ENCODE measurements at regions not wholly inside any gene's neighbourhood (a gene's known extent, or its start where the extent isn't known, plus 50 kb on each side); places are given as distances from the start of the nearest gene placed in this dataset.
"Not testable (repeated sequence)": the region's sequence is repeated elsewhere in the genome, so short reads cannot be mapped to it uniquely, and the experiment has no call there.

GRCh38 chr7:82559193-82559805 is 115.7 kb upstream of the CACNA2D1 start:
- DNase-seq = peak; percentile 86

DNA sequence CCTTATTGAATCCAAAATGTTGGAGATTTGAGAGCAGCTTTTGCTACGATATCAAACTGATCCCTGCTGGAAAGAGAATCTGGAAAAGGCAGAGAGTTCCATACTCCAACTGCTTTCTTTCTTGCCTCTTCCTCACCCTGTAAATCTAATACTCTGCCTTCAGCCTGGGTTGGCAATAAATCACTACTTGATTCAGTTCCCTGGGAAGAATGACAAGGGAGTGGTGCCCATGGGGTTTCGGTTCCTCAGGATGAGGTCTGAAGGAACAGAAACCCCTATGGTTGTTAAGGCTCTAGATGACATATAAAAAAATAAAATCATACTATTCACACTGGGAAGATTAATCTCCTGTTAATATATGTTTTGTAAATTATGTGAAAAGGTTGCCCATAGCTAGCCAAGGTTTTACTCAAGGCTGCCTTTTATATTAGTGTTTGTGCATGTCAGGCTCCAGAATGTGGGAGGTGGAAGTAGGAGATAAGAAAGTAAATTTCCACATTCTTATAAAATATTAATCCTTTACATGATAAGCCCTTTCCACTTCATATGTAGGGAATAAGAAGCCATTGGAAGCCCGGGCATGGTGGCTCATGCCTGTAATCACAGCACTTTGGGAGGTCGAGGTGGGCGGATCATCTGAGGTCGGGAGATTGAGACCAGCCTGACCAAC is 106.2 kb upstream of the CACNA2D1 start:
- no peak for DNase-seq

GRCh38 chr7:82548141-82548688 is 104.6 kb upstream of the CACNA2D1 start:
- DNase-seq = no peak

DNA sequence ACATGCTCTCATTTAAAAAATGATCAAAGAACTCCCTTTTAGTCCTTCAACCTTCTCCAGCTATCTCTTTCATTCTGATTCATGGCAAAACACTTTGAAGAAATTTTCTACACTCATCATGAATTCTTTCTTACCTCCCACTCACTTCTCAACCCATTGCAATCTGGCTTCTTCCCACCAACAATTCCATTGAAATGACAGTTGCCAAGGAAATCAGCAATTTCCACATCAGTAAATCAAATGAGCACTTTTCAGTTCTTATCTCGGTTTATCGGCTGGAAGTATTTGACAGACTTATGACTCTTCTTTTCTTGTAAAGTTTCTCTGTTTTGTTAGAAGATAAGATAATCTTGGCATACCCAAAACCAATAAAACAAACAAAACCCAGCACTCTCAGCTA is 99.1 kb upstream of the CACNA2D1 start:
- DNase-seq = no peak

GRCh38 chr7:82539969-82540368 is 96.4 kb upstream of the CACNA2D1 start:
- no peak for DNase-seq

DNA sequence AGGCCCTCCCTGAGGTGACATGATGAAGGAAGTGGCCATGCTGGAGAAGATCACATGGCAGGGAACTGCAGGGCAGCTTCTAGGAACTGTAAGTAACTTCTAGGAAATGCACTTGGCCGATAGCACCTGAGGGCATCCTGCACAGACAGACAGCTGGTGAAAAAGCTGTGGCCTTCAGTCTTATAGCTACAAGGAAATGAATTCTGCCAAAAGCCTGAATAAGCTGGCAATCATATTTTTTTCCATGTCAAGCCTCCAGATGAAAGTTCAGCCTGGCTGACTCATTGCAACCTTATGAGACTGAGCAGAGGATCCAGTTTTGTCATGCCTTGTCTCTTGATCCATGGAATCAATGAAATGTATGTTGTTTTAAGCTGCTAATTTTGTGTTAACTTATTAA is 91.1 kb upstream of the CACNA2D1 start:
- no peak for DNase-seq

- DNase-seq = no peak
Measured at GRCh38 chr7:82530361-82530760, 86.8 kb upstream of the CACNA2D1 start.

DNA sequence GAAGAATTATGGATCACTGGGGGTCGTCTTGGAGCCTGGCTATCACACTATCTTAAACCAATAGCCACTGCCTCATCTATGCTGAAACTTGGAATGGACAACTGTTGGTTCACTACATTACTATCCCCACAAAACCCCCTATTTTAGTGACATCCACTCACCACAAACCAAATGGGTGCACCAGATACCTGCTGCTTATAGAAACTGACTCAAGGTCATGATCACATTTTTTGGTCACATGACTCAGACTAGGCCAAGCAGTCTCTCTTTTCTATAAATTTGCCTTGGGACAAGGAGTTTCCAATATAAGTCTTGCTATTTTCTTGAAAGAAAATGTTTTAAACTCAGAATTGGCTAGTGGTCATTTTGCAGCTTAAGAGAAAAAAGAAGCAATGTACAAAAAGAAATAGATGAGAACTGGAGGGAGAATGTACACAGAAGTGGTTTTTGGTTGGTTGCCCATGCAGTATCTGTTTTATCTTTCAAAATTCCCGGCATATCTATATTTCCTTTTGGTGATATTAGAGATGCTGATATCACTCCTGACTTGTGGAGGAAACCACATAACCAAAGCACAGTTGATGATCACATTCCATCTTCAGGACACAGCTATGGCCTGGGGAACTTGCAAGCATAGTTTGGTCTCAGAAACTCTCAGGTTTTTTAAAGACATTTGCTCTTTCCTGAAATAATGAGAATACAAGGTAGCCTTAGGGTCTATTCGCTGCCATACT is 85.2 kb upstream of the CACNA2D1 start:
- no peak for DNase-seq

DNA sequence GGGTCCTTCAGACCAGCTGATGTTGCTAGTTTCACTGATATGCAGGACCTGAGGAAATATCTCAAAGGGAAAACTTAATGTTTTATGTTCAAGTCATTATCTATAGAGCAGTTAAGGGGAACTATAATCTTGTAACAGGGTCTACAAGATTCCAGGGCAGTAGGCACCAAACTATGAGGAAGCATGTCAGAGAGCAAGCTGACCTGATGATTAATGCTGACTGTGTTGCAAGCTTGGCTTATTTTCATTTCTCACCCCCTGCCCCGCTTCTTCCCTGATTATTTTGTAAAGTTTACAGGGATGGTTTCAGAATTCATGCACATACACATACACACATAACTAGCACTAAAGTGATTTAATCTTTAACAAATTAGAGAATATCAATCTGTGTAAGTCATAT is 84.3 kb upstream of the CACNA2D1 start:
- DNase-seq = no peak

DNA sequence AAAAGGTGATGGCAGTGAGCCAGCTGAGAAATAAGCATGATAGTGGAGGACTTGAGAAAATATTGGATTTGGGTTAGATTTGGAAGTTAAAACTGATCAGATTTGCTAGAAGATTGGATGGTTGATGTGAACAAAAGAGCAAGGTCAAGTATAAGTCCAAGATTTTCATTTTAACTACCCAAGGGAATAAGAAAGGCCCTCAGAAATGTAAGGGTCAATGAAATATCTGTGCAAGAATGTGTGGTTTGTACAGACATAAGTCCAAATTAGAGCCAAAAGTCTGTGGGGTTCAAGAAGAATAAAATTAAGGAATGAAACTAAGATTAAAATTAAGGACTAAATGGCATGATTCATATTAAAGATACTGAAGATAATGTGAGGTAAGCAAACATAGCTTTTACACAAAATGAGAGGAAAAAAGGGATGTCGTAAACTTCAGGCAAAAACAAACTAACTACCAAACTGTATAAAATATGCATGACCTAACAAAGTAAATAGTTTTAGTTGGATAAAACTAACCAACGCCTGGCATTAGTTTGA is 78.4 kb upstream of the CACNA2D1 start:
- no peak for DNase-seq

- no peak for DNase-seq
Measured at GRCh38 chr7:82517050-82517449, 73.5 kb upstream of the CACNA2D1 start.

DNA sequence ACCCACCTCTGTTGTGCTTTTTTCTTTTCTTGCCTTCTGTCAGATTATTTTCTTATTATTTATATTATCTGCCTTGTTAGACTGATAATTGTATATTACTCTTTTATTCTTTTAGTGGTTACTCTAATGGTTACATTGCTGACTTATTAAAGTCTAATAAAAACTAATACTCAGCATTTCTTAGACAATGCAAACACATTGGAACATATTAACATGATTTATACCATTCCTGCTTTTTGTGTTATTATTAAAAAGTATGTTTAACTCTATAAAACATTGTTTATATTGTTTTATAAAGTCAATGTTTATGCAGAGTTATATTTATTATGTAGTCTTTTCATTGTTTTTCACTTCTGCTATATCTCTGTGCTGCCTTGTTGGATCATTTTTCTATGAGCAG is 68.0 kb upstream of the CACNA2D1 start:
- DNase-seq = no peak

DNA sequence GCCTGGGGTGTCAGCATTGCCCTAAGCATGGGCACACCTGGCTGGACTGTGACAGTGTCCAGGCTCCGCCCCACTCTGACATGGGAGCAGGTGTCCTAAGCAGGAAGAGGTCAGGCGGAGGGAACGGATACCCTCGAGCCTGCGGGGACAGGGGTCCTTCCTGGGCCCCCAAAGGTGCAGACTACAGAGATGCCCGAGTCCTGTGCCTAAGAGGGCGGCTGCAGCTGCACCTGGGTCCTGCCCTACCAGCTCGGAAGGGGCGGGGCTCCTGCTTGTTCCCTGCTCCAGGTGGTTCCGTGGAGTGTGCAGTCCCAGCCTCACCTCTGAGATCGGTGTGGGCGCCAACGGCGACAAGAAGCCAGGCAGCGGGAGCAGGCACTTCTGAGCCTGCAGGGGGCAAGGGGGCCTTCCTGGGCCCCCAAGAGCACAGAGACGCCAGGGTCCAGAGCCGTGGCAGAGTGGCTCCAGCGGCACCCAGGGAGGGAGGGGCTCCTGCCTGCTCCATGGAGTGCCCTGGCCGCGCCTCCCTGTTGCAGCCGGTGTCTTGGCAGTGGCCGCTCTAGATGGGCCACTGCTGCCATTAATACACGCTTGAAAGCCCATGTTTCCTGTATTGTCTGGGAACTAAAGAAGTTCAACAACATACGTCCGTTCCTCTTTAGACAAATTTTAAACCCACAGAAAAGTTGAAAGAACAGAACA is 64.5 kb upstream of the CACNA2D1 start:
- DNase-seq = no peak

GRCh38 chr7:82507365-82507975 is 63.9 kb upstream of the CACNA2D1 start:
- peak; percentile 9 for DNase-seq

DNA sequence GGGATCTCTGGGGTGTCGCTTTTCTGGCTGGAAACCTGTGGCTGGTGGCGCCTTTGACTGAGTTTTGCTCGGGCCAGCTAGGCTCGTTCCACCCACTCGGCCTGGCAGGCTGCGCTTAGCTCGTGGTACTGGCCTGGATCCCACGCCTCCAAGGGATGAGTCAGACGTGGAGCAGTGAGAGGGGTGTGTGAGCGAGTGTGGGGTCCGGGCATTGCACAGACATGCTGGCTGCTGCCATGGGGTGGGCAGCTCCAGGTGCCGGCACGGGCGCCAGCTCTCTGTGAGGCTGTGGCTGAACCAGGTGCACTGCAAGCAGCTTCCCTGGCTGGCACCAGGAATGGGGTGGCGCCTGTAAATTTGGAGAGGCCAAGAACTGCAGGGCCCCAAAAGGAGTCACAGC is 63.1 kb upstream of the CACNA2D1 start:
- no peak for DNase-seq

DNA sequence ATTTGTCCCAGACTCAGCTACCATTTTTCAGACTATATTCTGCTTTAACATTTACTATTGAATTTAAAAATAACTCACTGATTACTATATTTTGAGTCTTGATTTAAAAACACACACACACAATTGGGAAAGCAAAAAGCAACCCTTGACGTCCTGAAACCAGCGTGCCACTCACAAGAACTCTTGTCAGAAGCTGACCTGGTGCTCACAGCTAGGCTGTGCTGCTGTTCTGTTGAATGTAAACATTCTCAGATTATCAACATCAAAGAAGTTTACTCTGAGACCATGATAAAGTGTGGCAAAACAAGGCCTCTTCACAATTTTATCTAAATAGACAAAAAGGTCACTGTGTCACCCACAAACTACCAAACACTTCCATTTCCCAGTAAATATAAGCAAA is 62.6 kb upstream of the CACNA2D1 start:
- no peak for DNase-seq

DNA sequence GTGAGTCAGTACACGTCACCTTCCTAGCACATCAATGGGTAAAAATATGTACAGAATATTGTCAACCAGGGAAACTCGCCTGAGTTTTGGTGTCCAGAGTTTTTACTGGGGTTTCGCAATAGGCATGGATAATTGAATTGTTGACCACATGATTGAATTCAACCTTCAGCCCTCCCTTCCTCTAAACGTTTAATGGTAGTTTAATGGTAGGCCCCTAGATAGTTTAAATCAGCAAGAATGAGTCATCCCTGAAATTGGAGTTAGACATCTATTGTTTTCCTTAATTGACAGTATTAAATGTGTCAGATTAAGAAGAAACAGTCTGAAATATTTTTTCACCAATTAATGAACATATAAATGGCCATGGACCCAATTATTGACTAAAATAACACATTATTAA is 57.8 kb upstream of the CACNA2D1 start:
- no peak for DNase-seq

DNA sequence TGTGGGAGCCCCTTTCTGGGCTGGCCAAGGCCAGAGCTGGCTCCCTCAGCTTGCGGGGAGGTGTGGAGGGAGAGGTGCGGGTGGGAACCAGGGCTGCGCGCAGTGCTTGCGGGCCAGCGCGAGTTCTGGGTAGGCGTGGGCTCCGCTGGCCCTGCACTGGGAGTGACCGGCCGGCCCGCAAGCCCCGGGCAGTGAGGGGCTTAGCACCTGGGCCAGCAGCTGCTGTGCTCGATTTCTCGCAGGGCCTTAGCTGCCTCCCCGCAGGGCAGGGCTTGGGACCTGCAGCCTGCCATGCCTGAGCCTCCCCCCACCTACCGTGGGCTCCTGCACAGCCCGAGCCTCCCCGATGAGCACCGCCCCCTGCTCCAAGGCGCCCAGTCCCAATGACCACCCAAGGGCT is 56.0 kb upstream of the CACNA2D1 start:
- not testable (repeated sequence) for DNase-seq

- DNase-seq = no peak
Measured at GRCh38 chr7:82494420-82494819, 50.8 kb upstream of the CACNA2D1 start.

All from NCI-H2029 treated with DMSO at 0.1 percent for 48 hours (cell line).